H1 (cell line): ENCODE measurements at regions not wholly inside any gene's neighbourhood (a gene's known extent, or its start where the extent isn't known, plus 50 kb on each side); places are given as distances from the start of the nearest gene placed in this dataset.
A peak's percentile ranks its signal among the peaks of the same experiment; 100 is the strongest.

Source experiments
- CTCF ChIA-PET: fragments of 300-600 bp; sonication (Branson Sonifier 250); formaldehyde crosslinking; loops from one replicate; lab custom pipeline; 2021; ENCODE audit not compliant: partially characterized antibody; lab: Charles Lee
- POLR2A ChIA-PET: fragments of 300-600 bp; sonication (Branson Sonifier 250); formaldehyde crosslinking; loops from one replicate; lab custom pipeline; 2021; ENCODE audit warnings: inconsistent platforms; ENCODE audit not compliant: partially characterized antibody; lab: Charles Lee
- DNase-seq, 2 experiments: peaks; one replicate each; pipeline versions ENCODE4 v3.0.0 to v3.0.0-alpha.2; 2010 to 2022; ENCODE audit warnings: low spot score in 2 of 2, low read depth in 1 of 2, mixed read lengths in 1 of 2
- FAIRE-seq: peaks from 2 replicates; lab custom pipeline; 2011; peaks lifted over from hg19 to GRCh38; lab: Jason Lieb, UNC
- H2AFZ ChIP-seq: 2 replicates; pipeline ENCODE4 v1.8.1; 2012; ENCODE audit warnings: low read length, inconsistent platforms
- H2AK5ac ChIP-seq: 2 replicates; pipeline ENCODE4 v1.6.1; 2013; ENCODE audit warnings: low read depth, low read length
- H2BK120ac ChIP-seq: replicated peaks from 2 replicates; pipeline ENCODE3; 2013; ENCODE audit warnings: low read depth, low read length, inconsistent platforms
- H2BK12ac ChIP-seq: 2 replicates; pipeline ENCODE4 v1.6.1; 2013; ENCODE audit warnings: low read depth, low read length
- H2BK15ac ChIP-seq: 2 replicates; pipeline ENCODE4 v1.6.1; 2013; ENCODE audit warnings: low read length
- H2BK20ac ChIP-seq: 2 replicates; pipeline ENCODE4 v1.6.1; 2013; ENCODE audit warnings: low read length
- H2BK5ac ChIP-seq: 2 replicates; pipeline ENCODE4 v1.6.1; 2013; ENCODE audit warnings: low read depth, low read length
- H3K14ac ChIP-seq: 2 replicates; pipeline ENCODE4 v1.6.1; 2013; ENCODE audit warnings: inconsistent platforms; ENCODE audit not compliant: insufficient read length
- H3K18ac ChIP-seq: 2 replicates; pipeline ENCODE4 v1.6.1; 2013; ENCODE audit warnings: low read length; ENCODE audit errors: extremely low read depth
- H3K23ac ChIP-seq: 2 replicates; pipeline ENCODE4 v1.6.1; 2013; ENCODE audit warnings: inconsistent platforms; ENCODE audit not compliant: insufficient read length
- H3K23me2 ChIP-seq: 2 replicates; pipeline ENCODE4 v1.6.1; 2013; ENCODE audit warnings: low read depth, low read length
- H3K27ac ChIP-seq: 2 replicates; pipeline ENCODE4 v1.6.1; 2011; ENCODE audit warnings: low read depth, low read length, inconsistent platforms
- H3K27me3 ChIP-seq, 4 experiments: replicated peaks in 1 of 4; 1 replicate in 1 of 4; 2 replicates in 3 of 4; pipeline versions ENCODE4 v1.6.1 to v1.8.1; 2011 to 2013; ENCODE audit warnings: low read length in 3 of 4, mild to moderate bottlenecking in 3 of 4, inconsistent platforms in 2 of 4, mixed read lengths in 2 of 4, moderate library complexity in 1 of 4; ENCODE audit not compliant: control insufficient read depth in 3 of 4, insufficient read depth in 3 of 4; ENCODE audit errors: extremely low read depth in 1 of 4
- H3K36me3 ChIP-seq, 4 experiments: 2 replicates each; pipeline versions ENCODE4 v1.6.1 to v1.8.1; 2011 to 2013; ENCODE audit warnings: mild to moderate bottlenecking in 4 of 4, low read length in 3 of 4, moderate library complexity in 2 of 4, control low read depth in 1 of 4, inconsistent platforms in 1 of 4; ENCODE audit not compliant: insufficient read depth in 4 of 4, control insufficient read depth in 2 of 4
- H3K4ac ChIP-seq: replicated peaks from 2 replicates; pipeline ENCODE3; 2013; ENCODE audit warnings: low read length, low read depth, mixed read lengths, inconsistent platforms; ENCODE audit not compliant: insufficient read length
- H3K4me1 ChIP-seq, 4 experiments: replicated peaks in 1 of 4; 1 replicate in 1 of 4; 2 replicates in 3 of 4; pipeline versions ENCODE4 v1.6.1 to v1.8.1; 2011 to 2013; ENCODE audit warnings: low read length in 3 of 4, inconsistent platforms in 2 of 4, mixed read lengths in 1 of 4; ENCODE audit not compliant: insufficient read depth in 4 of 4, control insufficient read depth in 3 of 4
- H3K4me2 ChIP-seq, 2 experiments: 2 replicates each; pipeline versions ENCODE4 v1.6.1 to v1.8.1; 2011 to 2013; ENCODE audit warnings: low read depth in 2 of 2, low read length in 2 of 2, control low read depth in 1 of 2, inconsistent platforms in 1 of 2, mild to moderate bottlenecking in 1 of 2; ENCODE audit not compliant: insufficient read depth in 1 of 2
- H3K4me3 ChIP-seq, 4 experiments: fragments of 200-600, 300-600 bp in 1 of 4; sonication (generic), shearing (Covaris generic), sonication (Bioruptor Twin) in 1 of 4; 2 replicates each; pipeline versions ENCODE4 v1.5.1 to v1.8.1; 2011 to 2016; ENCODE audit warnings: low read length in 4 of 4, low read depth in 3 of 4, control low read depth in 2 of 4, inconsistent platforms in 2 of 4, mild to moderate bottlenecking in 2 of 4, mixed read lengths in 1 of 4, moderate library complexity in 1 of 4; ENCODE audit not compliant: insufficient read depth in 2 of 4; ENCODE audit errors: extremely low read depth in 1 of 4
- H3K56ac ChIP-seq: replicated peaks from 2 replicates; pipeline ENCODE3; 2013; ENCODE audit warnings: low read depth, mild to moderate bottlenecking, mixed read lengths, low read length, inconsistent platforms; ENCODE audit not compliant: insufficient read length
- H3K79me1 ChIP-seq: 2 replicates; pipeline ENCODE4 v1.6.1; 2013; ENCODE audit warnings: low read depth, low read length, control low read depth
- H3K79me2 ChIP-seq, 2 experiments: 2 replicates each; pipeline versions ENCODE4 v1.6.1 to v1.8.1; 2012 to 2013; ENCODE audit warnings: low read length in 2 of 2, mild to moderate bottlenecking in 2 of 2, inconsistent platforms in 1 of 2; ENCODE audit not compliant: insufficient read depth in 2 of 2, control insufficient read depth in 1 of 2
- H3K9ac ChIP-seq, 4 experiments: replicated peaks in 1 of 4; 1 replicate in 1 of 4; 2 replicates in 3 of 4; pipeline versions ENCODE4 v1.6.1 to v1.8.1; 2011 to 2013; ENCODE audit warnings: low read depth in 3 of 4, low read length in 3 of 4, control low read depth in 2 of 4, mild to moderate bottlenecking in 2 of 4, moderate library complexity in 2 of 4, inconsistent platforms in 1 of 4; ENCODE audit errors: extremely low read depth in 1 of 4
- H3K9me3 ChIP-seq, 2 experiments: 2 replicates each; pipeline versions ENCODE4 v1.6.1 to v1.8.1; 2012 to 2013; ENCODE audit warnings: mild to moderate bottlenecking in 2 of 2, moderate library complexity in 2 of 2, control low read depth in 1 of 2, inconsistent platforms in 1 of 2, low read depth in 1 of 2, low read length in 1 of 2, mixed read lengths in 1 of 2; ENCODE audit not compliant: insufficient read depth in 2 of 2
- H4K20me1 ChIP-seq, 2 experiments: replicated peaks in 1 of 2; 2 replicates each; pipeline versions ENCODE3 to v1.8.1; 2011 to 2013; ENCODE audit warnings: inconsistent platforms in 2 of 2, low read length in 2 of 2, mild to moderate bottlenecking in 1 of 2; ENCODE audit not compliant: insufficient read depth in 2 of 2, control insufficient read depth in 1 of 2
- H4K5ac ChIP-seq: 2 replicates; pipeline ENCODE4 v1.6.1; 2013; ENCODE audit warnings: low read length, low read depth, mixed read lengths, inconsistent platforms; ENCODE audit not compliant: insufficient read length
- H4K8ac ChIP-seq: 2 replicates; pipeline ENCODE4 v1.8.0; 2013; ENCODE audit warnings: mild to moderate bottlenecking, moderate library complexity, low read length, inconsistent platforms; ENCODE audit not compliant: insufficient read depth; ENCODE audit errors: extremely low read depth
- H4K91ac ChIP-seq: replicated peaks from 2 replicates; pipeline ENCODE3; 2013; ENCODE audit warnings: low read length, mixed read lengths, inconsistent platforms; ENCODE audit not compliant: insufficient read length
- CTCF ChIP-seq, 3 experiments: IDR thresholded peaks; 1 replicate in 2 of 3; 2 replicates in 1 of 3; pipeline versions ENCODE4 v1.5.1 to v1.6.1; 2011; ENCODE audit warnings: low read length in 3 of 3, mild to moderate bottlenecking in 3 of 3, inconsistent platforms in 2 of 3, low read depth in 1 of 3, moderate library complexity in 1 of 3; ENCODE audit not compliant: insufficient read depth in 1 of 3; ENCODE audit errors: control extremely low read depth in 1 of 3
- MAX ChIP-seq: IDR thresholded peaks from 2 replicates; pipeline ENCODE4 v1.6.1; 2012; ENCODE audit warnings: inconsistent platforms
- RAD21 ChIP-seq, 2 experiments: IDR thresholded peaks in 1 of 2; conservative IDR thresholded peaks in 1 of 2; 2 replicates each; pipeline ENCODE4 v1.6.1; 2011; ENCODE audit warnings: low read depth in 2 of 2, low read length in 2 of 2, improper control_type of control experiment in 1 of 2, inconsistent platforms in 1 of 2, mild to moderate bottlenecking in 1 of 2, moderate library complexity in 1 of 2
- SIX5 ChIP-seq: IDR thresholded peaks from 2 replicates; pipeline ENCODE4 v1.6.1; 2011; ENCODE audit warnings: mild to moderate bottlenecking, low read depth, low read length
- SRF ChIP-seq: IDR thresholded peaks from 2 replicates; pipeline ENCODE4 v1.6.1; 2011; ENCODE audit warnings: mild to moderate bottlenecking, low read depth, low read length, moderate library complexity
- WGBS, 2 experiments: shearing (Covaris generic) in 1 of 2; methylation state at CpG; one replicate each; pipeline versions ENCODE4 v1.1.6 to v1.1.7; 2013 to 2015; ENCODE audit warnings: low lambda C conversion rate in 2 of 2, mixed read lengths in 2 of 2, inconsistent platforms in 1 of 2, low coverage in 1 of 2, missing lambda C conversion rate in 1 of 2; ENCODE audit not compliant: insufficient replicate concordance in 2 of 2, insufficient coverage in 1 of 2, insufficient read length in 1 of 2; ENCODE audit errors: extremely low coverage in 1 of 2, missing lambda C conversion rate in 1 of 2; 5-methylcytosine and 5-hydroxymethylcytosine counted together

GRCh38 chr4:22238742-22239141 lies 277.1 kb downstream of the ADGRA3 start:
- H3K79me1 ChIP-seq: no peaks in the 10 kb centered on the region
- H4K20me1 ChIP-seq: no peaks in the 10 kb centered on the region
- H3K9ac ChIP-seq: no peak overlapping the region
- H4K8ac ChIP-seq: no peak overlapping the region
- no peak overlapping the region for H2BK15ac ChIP-seq
- no peak overlapping the region for H3K56ac ChIP-seq
- H3K18ac ChIP-seq: no peak overlapping the region
- no peak overlapping the region for H3K14ac ChIP-seq
- H3K79me2 ChIP-seq: no peaks in the 10 kb centered on the region
- no peak overlapping the region for H3K4me3 ChIP-seq
- H3K27ac ChIP-seq: no peak overlapping the region
- ChIA-PET CTCF (interaction anchor here (0.7 to 6.9 kb wide), 31 partner anchors 9 to 448 kb away, joined by 3 to 85 read pairs (median 3); no protein-coding TSS in a partner anchor), POLR2A (no interaction called here)
- H3K23me2 ChIP-seq: no peaks in the 10 kb centered on the region
- peak; percentile 68 for FAIRE-seq
- DNase-seq: no peak
- H3K4me1 ChIP-seq: peaks cover 0 to 4% (median 0%) of the 10 kb centered on the region in 4 experiments; a peak in 1 of 7 replicates
- H3K4ac ChIP-seq: no peak overlapping the region
- no peaks in the 10 kb centered on the region for H3K9me3 ChIP-seq
- H2AFZ ChIP-seq: peak overlapping the region; percentile 96
- TF ChIP-seq SRF (no peak), SIX5 (no peak), RAD21 (IDR thresholded peaks at IDR 0.05 in 1 of 2, conservative IDR thresholded peaks at IDR 0.05 in 1 of 2; ENCODE audit: low read depth in 2 of 2, low read length in 2 of 2) (peak; percentile 56 to 57), MAX (peak; percentile 51; the same call in 1 of the 2 replicates), CTCF (IDR thresholded peaks at IDR 0.05; ENCODE audit: control extremely low read depth in 1 of 3, insufficient read depth in 1 of 3, low read depth in 1 of 3, low read length in 3 of 3) (peak; percentile 47 to 76 (median 65); a peak in 3 of 4 replicates)
- no peak overlapping the region for H3K4me2 ChIP-seq
- WGBS, 2 experiments: 44% methylated on average over 5 of the region's 5 CpGs; no CpG with 5 or more reads in 1 of the 2 experiments
- H2BK5ac ChIP-seq: no peak overlapping the region
- no peaks in the 10 kb centered on the region for H3K36me3 ChIP-seq
- H2BK20ac ChIP-seq: no peak overlapping the region
- no peak overlapping the region for H2BK12ac ChIP-seq
- no peak overlapping the region for H4K5ac ChIP-seq
- H3K27me3 ChIP-seq: no peaks in the 10 kb centered on the region
- H3K23ac ChIP-seq: no peak overlapping the region
- H2BK120ac ChIP-seq: no peak overlapping the region
- no peak overlapping the region for H2AK5ac ChIP-seq
- no peak overlapping the region for H4K91ac ChIP-seq
